ENCODE measurements at regions not wholly inside any gene's neighbourhood (a gene's known extent, or its start where the extent isn't known, plus 50 kb on each side); places are given as distances from the start of the nearest gene placed in this dataset.

DNA sequence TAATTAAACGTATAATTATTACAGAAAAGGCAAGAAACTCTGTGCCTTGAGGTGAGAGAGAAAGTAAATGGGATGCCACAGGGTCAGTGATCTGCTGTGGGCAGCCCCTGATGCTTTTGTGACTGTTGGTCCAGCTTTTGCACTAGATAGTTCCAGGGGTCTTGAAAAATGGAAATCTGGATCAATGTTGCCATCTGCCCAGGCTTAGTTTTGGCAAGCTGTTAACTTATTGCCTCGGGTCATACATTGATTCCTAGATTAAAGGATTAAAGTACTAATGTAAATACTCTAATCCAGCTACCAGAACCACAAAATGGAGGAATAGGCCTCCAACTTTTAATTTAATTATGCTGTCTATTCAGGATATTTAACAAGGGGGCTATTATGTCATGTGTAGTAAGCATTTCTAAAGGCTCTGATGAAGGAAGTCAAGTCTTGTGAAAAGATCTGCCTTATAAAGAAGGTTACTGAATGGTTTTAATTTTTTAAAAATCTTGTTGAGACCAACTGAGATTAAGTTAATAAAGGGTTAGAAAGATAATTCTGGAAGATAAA, 376.0 kb upstream of the HS3ST5 start:
- no peaks in the 10 kb centered on the region for H3K79me2 ChIP-seq (ENCODE audit: low read length)
- H3K36me3 ChIP-seq (replicated peaks; ENCODE audit: insufficient read depth, low read length) = no peaks in the 10 kb centered on the region
- DNase-seq = no peak
- TF ChIP-seq EZH2 (optimal IDR thresholded peaks at IDR 0.05; ENCODE audit: low read depth, low read length) (no peak), EZH2phosphoT487 (IDR thresholded peaks at IDR 0.05; ENCODE audit: low read length) (no peak)
- TF ChIP-seq, protein P1, sequence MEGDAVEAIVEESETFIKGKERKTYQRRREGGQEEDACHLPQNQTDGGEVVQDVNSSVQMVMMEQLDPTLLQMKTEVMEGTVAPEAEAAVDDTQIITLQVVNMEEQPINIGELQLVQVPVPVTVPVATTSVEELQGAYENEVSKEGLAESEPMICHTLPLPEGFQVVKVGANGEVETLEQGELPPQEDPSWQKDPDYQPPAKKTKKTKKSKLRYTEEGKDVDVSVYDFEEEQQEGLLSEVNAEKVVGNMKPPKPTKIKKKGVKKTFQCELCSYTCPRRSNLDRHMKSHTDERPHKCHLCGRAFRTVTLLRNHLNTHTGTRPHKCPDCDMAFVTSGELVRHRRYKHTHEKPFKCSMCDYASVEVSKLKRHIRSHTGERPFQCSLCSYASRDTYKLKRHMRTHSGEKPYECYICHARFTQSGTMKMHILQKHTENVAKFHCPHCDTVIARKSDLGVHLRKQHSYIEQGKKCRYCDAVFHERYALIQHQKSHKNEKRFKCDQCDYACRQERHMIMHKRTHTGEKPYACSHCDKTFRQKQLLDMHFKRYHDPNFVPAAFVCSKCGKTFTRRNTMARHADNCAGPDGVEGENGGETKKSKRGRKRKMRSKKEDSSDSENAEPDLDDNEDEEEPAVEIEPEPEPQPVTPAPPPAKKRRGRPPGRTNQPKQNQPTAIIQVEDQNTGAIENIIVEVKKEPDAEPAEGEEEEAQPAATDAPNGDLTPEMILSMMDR (IDR thresholded peaks at IDR 0.05; ENCODE audit: low read length) = no peak
- H3K9me2 ChIP-seq (replicated peaks; ENCODE audit: insufficient read depth, low read length) = no peaks in the 10 kb centered on the region
- no peak overlapping the region for H3K4me3 ChIP-seq (ENCODE audit: low read length)
- no peaks in the 10 kb centered on the region for H3K27me3 ChIP-seq (replicated peaks; ENCODE audit: insufficient read depth, low read length)
- no peaks in the 10 kb centered on the region for H3K9me3 ChIP-seq (replicated peaks; ENCODE audit: insufficient read depth, low read length)
- no peak overlapping the region for H3K4me2 ChIP-seq (ENCODE audit: low read depth, low read length)
- no peak overlapping the region for H3K27ac ChIP-seq (ENCODE audit: low read length)
- H3F3A ChIP-seq (ENCODE audit: insufficient read depth, low read length) = no peaks in the 10 kb centered on the region
- H4K20me1 ChIP-seq (ENCODE audit: insufficient read depth, low read length) = no peaks in the 10 kb centered on the region
- H3K4me1 ChIP-seq (ENCODE audit: low read length) = no peaks in the 10 kb centered on the region
- H2AFZ ChIP-seq (ENCODE audit: low read length) = no peak overlapping the region
- no peak overlapping the region for H3K9ac ChIP-seq (ENCODE audit: low read length)

DNA sequence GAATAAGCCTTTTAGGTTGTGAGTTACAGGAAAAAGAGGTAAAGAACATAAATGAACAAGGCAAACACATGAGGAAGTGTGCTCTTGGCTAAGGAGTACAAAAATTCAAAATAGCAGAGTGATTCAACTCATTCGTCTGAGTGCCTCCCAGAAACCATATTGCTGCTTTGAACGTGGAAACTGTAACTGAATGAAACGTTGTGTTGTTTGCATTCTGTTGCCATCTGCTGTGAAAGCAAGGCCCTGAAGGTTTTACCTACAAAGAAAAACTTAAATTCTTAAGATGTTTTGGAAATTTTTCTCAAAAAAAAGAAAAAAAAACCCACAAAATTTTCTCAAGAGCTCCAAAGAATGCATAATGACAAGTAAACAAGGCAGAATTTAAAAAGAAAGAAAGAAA, 375.4 kb upstream of the HS3ST5 start:
- H3K27ac ChIP-seq (ENCODE audit: low read length) = no peak overlapping the region
- H3K36me3 ChIP-seq (replicated peaks; ENCODE audit: insufficient read depth, low read length) = no peaks in the 10 kb centered on the region

DNA sequence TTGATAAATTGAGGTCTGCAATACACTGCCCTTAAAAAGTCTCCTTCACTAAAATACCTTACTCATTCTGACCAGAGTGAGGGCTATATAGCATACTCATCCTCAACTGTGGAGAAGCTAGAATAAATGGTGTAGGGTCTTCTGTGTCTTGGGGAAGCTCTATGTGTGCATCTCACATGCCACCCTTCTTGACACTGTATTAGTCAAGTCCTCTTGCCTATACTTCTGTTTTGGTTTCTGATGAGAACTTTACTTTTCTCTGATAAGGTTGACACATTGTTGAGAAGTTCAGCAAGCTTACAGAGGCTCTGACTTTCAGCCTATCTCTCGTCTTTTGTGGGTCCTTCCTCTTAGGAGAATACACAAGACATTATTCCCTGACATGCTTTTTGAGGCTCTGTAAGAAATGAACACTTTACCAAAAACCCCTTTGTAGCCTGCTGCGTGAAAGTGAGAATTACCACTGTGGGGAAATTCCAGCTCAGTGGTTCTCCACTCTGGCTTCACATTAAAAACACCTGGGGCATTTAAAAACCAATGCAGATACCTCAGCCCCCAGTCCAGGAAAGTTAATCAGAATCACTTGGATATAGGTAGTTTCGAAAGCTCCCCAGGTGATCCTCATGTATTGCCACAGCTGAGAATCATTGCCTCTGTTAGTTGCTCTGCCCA, 372.1 kb upstream of the HS3ST5 start:
- no peaks in the 10 kb centered on the region for H3K79me2 ChIP-seq (ENCODE audit: low read length)
- H3K27ac ChIP-seq (ENCODE audit: low read length) = no peak overlapping the region
- H4K20me1 ChIP-seq (ENCODE audit: insufficient read depth, low read length) = no peaks in the 10 kb centered on the region
- H3K9me2 ChIP-seq (replicated peaks; ENCODE audit: insufficient read depth, low read length) = no peaks in the 10 kb centered on the region
- no peaks in the 10 kb centered on the region for H3K27me3 ChIP-seq (replicated peaks; ENCODE audit: insufficient read depth, low read length)
- no peak overlapping the region for H3K4me3 ChIP-seq (ENCODE audit: low read length)
- H3F3A ChIP-seq (ENCODE audit: insufficient read depth, low read length) = no peaks in the 10 kb centered on the region
- no peak for DNase-seq
- H3K9ac ChIP-seq (ENCODE audit: low read length) = no peak overlapping the region
- H3K4me2 ChIP-seq (ENCODE audit: low read depth, low read length) = no peak overlapping the region
- no peak overlapping the region for H2AFZ ChIP-seq (ENCODE audit: low read length)
- no peaks in the 10 kb centered on the region for H3K4me1 ChIP-seq (ENCODE audit: low read length)
- TF ChIP-seq EZH2phosphoT487 (IDR thresholded peaks at IDR 0.05; ENCODE audit: low read length) = no peak
- TF ChIP-seq, protein P1 (IDR thresholded peaks at IDR 0.05; ENCODE audit: low read length) = no peak
- no peak for TF ChIP-seq EZH2 (optimal IDR thresholded peaks at IDR 0.05; ENCODE audit: low read depth, low read length)
- no peaks in the 10 kb centered on the region for H3K36me3 ChIP-seq (replicated peaks; ENCODE audit: insufficient read depth, low read length)
- H3K9me3 ChIP-seq (replicated peaks; ENCODE audit: insufficient read depth, low read length) = no peaks in the 10 kb centered on the region

More for the DNA sequence above, 375.4 kb upstream of the HS3ST5 start:
- Histone ChIP-seq H3K4me3 (ENCODE audit: low read length) (no peak overlapping the region), H3K4me2 (ENCODE audit: low read depth, low read length) (no peak overlapping the region), H3K9ac (ENCODE audit: low read length) (no peak overlapping the region), H3K27me3 (replicated peaks; ENCODE audit: insufficient read depth, low read length) (no peaks in the 10 kb centered on the region), H3F3A (ENCODE audit: insufficient read depth, low read length) (no peaks in the 10 kb centered on the region), H3K9me3 (replicated peaks; ENCODE audit: insufficient read depth, low read length) (no peaks in the 10 kb centered on the region), H3K79me2 (ENCODE audit: low read length) (no peaks in the 10 kb centered on the region), H2AFZ (ENCODE audit: low read length) (no peak overlapping the region), H3K9me2 (replicated peaks; ENCODE audit: insufficient read depth, low read length) (no peaks in the 10 kb centered on the region), H3K4me1 (ENCODE audit: low read length) (no peaks in the 10 kb centered on the region), H4K20me1 (ENCODE audit: insufficient read depth, low read length) (no peaks in the 10 kb centered on the region)
- DNase-seq = no peak
- TF ChIP-seq EZH2 (optimal IDR thresholded peaks at IDR 0.05; ENCODE audit: low read depth, low read length) (no peak), EZH2phosphoT487 (IDR thresholded peaks at IDR 0.05; ENCODE audit: low read length) (no peak)
- TF ChIP-seq, protein P1 (IDR thresholded peaks at IDR 0.05; ENCODE audit: low read length) = no peak
